Forelimb muscle (tissue), 1 donor: ENCODE measurements at regions not wholly inside any gene's neighbourhood (a gene's known extent, or its start where the extent isn't known, plus 50 kb on each side); places are given as distances from the start of the nearest gene placed in this dataset.
A peak's percentile ranks its signal among the peaks of the same experiment; 100 is the strongest.
"Not testable (repeated sequence)": the region's sequence is repeated elsewhere in the genome, so short reads cannot be mapped to it uniquely, and the experiment has no call there.

Source experiments
- DNase-seq: peaks from one replicate; pipeline ENCODE4 v3.0.0-alpha.2; 2013; ENCODE audit warnings: low read depth

GRCh38 chr2:77578354-77578753, 56.2 kb upstream of the LRRTM4 start:
- no peak for DNase-seq

DNA sequence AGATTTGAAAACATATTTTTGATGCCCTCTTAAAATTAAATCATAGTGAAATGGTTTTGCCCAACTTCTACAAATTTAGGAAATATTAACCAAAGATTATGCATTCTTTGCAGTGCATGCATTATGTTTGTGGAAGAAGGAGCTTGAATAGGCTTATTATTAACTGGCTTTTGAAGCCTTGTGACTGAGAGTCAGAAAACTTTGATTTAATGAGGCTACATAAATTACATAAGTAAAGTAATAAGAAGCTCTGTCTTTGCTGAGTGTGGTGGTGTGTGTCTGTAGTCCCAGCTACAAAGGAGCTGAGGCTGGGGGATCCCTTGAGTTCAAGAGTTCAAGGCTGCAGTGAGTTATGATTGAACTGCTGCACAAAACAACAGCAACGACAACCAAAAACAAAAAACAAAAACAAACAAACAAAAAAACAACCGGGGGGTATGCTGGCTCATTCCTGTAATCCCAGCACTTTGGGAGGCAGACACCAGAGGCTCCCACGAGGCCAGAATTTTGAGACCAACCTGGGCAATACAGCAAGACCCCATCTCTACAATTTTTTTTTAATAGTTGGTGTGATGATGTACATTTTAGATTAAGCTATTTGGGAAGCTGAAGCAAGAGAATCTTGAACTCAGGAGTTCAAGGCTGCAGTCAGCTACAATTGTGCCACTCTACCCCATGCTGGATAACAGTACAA, 57.0 kb upstream of the LRRTM4 start:
- DNase-seq, result no peak

DNA sequence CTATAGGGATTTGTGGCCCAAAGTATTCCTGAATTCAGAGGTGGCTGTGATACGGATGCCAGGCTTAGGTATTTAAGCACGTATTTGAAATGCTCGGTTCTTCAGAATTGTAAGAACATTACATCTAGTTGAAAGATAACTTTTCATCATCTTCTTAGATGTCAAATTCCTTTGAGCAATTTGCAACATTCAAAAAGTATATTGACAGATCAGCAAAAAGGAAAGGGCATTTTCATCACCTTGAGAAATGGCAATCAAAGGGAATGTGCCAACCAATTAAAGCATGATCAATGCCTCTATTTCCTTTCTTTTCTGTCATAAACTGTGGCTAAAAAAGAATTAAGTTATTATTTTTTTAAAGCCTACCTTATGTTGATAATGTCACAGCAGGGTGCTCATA, 66.3 kb upstream of the LRRTM4 start:
- no peak for DNase-seq

DNA sequence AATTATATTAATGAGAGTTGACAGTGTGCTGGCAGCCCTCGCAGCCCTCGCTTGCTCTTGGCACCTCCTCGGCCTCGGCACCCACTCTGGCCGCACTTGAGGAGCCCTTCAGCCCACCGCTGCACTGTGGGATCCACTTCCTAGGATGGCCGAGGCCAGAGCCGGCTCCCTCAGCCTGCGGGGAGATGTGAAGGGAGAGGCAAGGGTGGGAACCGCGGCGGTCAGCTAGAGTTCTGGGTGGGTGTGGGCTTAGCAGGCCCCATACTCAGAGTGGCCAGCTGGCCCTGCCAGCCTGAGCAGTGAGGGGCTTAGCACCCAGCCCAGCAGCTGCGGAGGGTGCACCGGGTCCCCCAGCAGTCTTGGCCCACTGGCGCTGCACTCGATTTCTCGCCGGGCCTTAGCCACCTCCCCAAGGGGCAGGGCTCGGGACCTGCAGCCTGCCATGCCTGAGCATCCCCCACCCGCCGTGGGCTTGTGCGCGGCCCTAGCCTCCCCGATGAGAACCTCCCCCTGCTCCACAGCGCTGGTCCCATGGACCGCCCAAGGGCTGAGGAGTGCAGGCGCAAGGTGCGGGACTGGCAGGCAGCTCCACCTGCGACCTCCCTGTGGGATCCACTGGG, 68.2 kb upstream of the LRRTM4 start:
- DNase-seq, result no peak

GRCh38 chr2:77592955-77593354, 70.8 kb upstream of the LRRTM4 start:
- not testable (repeated sequence) for DNase-seq

DNA sequence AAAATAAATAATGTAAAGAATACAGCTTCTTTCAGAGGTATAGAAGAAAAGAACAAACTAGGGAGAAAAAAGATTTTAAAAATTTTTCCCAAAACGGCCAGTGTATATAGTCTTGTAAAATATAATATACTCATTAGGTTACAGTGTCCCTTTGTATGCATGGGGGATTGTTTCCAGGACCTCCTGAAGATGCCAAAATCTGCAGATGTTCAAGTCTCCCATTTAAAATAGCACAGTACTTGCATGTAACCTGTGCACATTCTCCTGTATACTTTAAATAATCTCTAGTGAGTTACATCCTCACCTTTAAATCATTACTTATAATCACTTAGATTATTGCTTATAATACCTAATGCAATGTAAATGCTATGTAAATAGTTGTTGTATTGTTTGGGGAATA, 80.6 kb upstream of the LRRTM4 start:
- peak; percentile 34 for DNase-seq

- no peak for DNase-seq
Observed at GRCh38 chr2:77604953-77605929, 83.1 kb upstream of the LRRTM4 start.

GRCh38 chr2:77608510-77608909, 86.3 kb upstream of the LRRTM4 start:
- DNase-seq, result no peak

DNA sequence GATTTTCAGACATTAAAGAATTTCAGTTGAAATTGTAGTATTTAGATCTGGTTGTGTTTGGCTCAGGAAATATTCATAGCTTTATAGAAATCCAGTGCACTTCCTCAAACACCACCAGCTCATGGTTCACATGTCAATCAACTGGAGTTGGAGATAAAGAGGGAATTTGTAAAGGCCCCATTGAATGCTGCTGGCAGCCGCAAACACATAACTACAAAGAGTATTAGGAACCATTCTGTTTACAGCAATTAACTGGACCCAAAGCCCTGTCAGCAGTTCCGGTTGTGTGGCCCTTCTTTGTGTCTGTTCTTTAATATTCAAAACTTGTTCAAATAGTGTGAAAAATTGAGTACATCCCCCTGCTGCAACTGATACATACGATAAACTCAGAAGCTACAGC, 107.4 kb upstream of the LRRTM4 start:
- DNase-seq, result no peak

GRCh38 chr2:77631007-77631406, 108.8 kb upstream of the LRRTM4 start:
- DNase-seq, result no peak

DNA sequence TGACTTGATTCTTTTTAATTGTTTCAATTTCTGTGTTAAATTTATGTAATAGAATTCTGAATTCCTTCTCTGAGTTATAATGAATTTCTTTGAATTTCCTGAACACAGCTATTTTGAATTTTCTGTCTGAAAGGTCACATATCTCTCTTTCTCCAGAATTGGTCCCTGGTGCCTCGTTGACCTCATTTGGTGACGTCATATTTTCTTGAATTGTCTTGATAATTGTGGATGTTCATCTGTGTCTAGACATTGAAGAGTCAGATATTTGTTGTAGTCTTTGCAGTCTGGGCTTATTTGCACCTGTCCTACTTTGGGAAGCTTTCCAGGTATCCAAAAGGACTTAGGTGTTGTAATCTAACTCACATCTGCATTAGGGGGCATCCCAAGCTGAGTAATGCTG, 111.4 kb upstream of the LRRTM4 start:
- no peak for DNase-seq

GRCh38 chr2:77640924-77641323, 118.7 kb upstream of the LRRTM4 start:
- DNase-seq, result no peak

GRCh38 chr2:77642339-77642738, 120.2 kb upstream of the LRRTM4 start:
- no peak for DNase-seq

DNA sequence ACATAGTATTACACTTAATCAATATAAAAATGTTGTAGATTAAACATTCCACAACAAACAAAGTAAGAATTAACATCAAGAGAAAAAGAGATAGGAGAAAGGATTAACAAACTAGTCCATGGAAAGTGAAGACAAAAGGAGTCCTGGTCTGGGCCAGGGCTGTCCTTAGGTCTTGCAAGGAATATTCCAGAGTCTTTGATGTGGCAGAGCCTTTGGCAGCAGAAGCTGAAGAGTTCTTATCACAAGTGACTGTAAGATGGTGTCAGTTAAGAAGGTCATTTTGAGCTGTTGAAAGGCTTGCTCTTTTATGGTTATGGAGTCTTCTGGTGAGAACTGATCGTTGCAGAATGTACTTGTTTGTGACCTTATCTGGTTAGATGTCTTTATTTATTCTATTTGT, 127.7 kb upstream of the LRRTM4 start:
- DNase-seq, result no peak

GRCh38 chr2:77652499-77652898, 130.3 kb upstream of the LRRTM4 start:
- no peak for DNase-seq

GRCh38 chr2:77664491-77664890, 142.3 kb upstream of the LRRTM4 start:
- no peak for DNase-seq

GRCh38 chr2:77666251-77666980, 144.2 kb upstream of the LRRTM4 start:
- DNase-seq, result no peak

DNA sequence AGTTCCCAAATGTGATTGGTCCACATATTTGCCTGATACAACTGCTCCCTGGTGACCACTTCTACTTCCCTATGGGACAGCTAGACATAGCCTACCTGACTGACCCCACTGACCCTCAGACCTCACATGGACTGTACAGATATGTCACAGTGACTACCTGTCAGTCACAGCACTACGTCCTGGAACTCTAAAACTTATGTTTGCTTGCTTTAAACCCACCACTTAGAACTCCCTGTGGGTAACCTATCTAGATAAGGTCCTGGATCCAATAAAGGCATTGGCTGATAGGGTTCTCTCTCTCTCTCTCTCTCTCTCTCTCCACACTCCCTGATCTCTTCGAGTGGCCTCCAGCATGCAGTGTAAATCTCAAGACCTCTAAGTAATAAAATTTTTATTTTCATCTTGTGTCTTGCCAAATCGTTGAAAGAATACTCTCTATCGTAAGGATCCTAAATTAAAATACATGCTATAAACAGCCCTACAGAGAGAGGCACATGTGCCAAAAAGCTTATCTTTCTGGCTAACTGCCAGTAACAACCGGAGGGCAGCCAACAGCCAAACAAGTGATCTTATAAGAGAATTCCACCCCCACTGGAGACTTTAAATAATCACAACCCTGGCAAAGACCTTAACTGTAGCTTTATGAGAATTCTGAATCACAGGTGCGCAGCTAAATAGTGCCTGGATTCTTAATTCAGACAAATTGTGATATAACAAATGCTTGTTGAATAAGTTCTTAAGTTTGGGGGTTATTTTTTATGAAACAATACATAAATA, 162.6 kb upstream of the LRRTM4 start:
- not testable (repeated sequence) for DNase-seq

DNA sequence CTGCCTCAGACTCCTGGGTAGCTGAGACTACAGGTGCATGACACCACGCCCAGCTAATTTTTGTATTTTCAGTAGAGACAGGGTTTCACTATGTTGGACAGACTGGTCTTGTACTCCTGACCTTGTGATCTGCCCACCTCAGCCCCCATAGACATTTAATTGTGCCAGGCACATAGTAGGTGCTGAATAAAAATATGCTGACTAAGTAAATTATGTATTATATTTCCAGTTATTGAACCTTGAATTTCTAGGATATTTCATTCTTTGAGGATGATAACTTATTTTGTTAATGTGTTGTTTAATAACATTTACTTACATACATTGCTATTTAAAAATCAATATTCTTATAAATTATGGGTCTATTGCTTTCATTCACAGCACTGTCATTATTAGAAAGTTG, 190.4 kb upstream of the LRRTM4 start:
- DNase-seq, result no peak

GRCh38 chr2:77713412-77713811, 191.2 kb upstream of the LRRTM4 start:
- DNase-seq, result no peak

GRCh38 chr2:77720115-77720514, 197.9 kb upstream of the LRRTM4 start:
- DNase-seq, result no peak
